ENCODE measurements at regions not wholly inside any gene's neighbourhood (a gene's known extent, or its start where the extent isn't known, plus 50 kb on each side); places are given as distances from the start of the nearest gene placed in this dataset.

- 79 to 87% (median 83%) methylated on average over 6 of the region's 6 CpGs for WGBS, 4 donors
- TF ChIP-seq CTCF (IDR thresholded peaks at IDR 0.05): no peak
- TF ChIP-seq POLR2A (IDR thresholded peaks at IDR 0.05): no peak
- Histone ChIP-seq H3K27me3 (no peaks in the 10 kb centered on the region), H3K9me3 (replicated peaks in 1 of 3) (no peaks in the 10 kb centered on the region), H3K36me3 (replicated peaks in 1 of 2) (no peaks in the 10 kb centered on the region), H3K4me3 (no peak overlapping the region), H3K4me1 (replicated peaks in 1 of 2) (no peaks in the 10 kb centered on the region), H3K27ac (no peak overlapping the region)
- intact Hi-C loops (cut with DNase I): no loop called here
- DNase-seq: no peak
Measured at GRCh38 chr13:47330031-47330430, 433.2 kb upstream of the HTR2A start.

DNA sequence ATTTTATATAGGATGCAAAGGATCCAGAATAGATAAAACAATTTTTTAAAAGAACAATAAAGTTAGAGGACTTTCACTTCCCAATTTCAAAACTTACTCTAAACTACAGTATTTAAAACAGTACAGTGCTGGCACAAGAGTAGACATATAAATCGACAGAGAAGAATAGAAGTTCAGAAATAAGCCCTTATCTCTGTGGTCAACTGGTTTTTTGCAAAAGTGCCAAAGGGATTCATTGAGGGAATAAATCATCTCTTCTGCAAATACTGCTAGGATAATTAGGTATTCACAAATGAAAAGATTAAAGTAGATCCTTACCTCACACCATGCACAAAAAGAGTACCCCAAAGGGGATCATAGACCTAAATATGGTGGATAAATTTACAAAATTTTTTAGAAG, 431.0 kb upstream of the HTR2A start:
- Histone ChIP-seq H3K4me3 (no peak overlapping the region), H3K27ac (no peak overlapping the region), H3K27me3 (no peaks in the 10 kb centered on the region), H3K9me3 (replicated peaks in 1 of 3) (no peaks in the 10 kb centered on the region), H3K4me1 (replicated peaks in 1 of 2) (no peaks in the 10 kb centered on the region), H3K36me3 (replicated peaks in 1 of 2) (no peaks in the 10 kb centered on the region)
- no peak for DNase-seq
- no peak for TF ChIP-seq POLR2A (IDR thresholded peaks at IDR 0.05)
- no peak for TF ChIP-seq CTCF (IDR thresholded peaks at IDR 0.05)
- intact Hi-C loops (cut with DNase I): no loop called here
- 51 to 70% (median 62%) methylated on average over 1 of the region's 1 CpG for WGBS, 4 donors

DNA sequence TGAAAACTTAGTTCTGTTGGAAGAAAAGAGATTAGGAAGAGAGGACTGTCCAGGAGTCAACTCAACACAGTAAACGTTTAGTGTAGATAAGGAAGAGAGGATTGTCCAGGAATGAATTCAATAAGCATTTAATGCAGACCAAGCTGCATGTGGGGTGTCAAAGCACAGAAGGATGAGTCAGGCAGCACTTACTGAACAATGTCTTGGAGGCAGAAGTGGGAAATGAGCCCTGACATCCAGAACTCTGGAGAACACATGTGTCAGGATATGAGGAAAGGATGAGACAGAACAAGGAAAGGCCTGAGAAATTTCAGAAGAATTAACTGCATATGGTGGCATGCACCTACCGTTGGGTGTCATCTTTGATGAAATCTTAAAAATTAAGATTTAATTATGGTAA, 429.2 kb upstream of the HTR2A start:
- H3K4me1 ChIP-seq (replicated peaks in 1 of 2): no peaks in the 10 kb centered on the region
- H3K27me3 ChIP-seq: no peaks in the 10 kb centered on the region
- 62 to 80% (median 69%) methylated on average over 2 of the region's 2 CpGs for WGBS, 4 donors
- H3K27ac ChIP-seq: no peak overlapping the region
- no peaks in the 10 kb centered on the region for H3K9me3 ChIP-seq (replicated peaks in 1 of 3)
- H3K36me3 ChIP-seq (replicated peaks in 1 of 2): no peaks in the 10 kb centered on the region
- no peak overlapping the region for H3K4me3 ChIP-seq
- intact Hi-C loops (cut with DNase I): no loop called here
- DNase-seq: no peak
- TF ChIP-seq CTCF (IDR thresholded peaks at IDR 0.05) (no peak), POLR2A (IDR thresholded peaks at IDR 0.05) (no peak)

- Histone ChIP-seq H3K27me3 (no peaks in the 10 kb centered on the region), H3K27ac (no peak overlapping the region), H3K4me1 (replicated peaks in 1 of 2) (no peaks in the 10 kb centered on the region), H3K36me3 (replicated peaks in 1 of 2) (no peaks in the 10 kb centered on the region), H3K4me3 (no peak overlapping the region), H3K9me3 (replicated peaks in 1 of 3) (no peaks in the 10 kb centered on the region)
- no peak for TF ChIP-seq CTCF (IDR thresholded peaks at IDR 0.05)
- no peak for TF ChIP-seq POLR2A (IDR thresholded peaks at IDR 0.05)
- intact Hi-C loops (cut with DNase I): no loop called here
- 61 to 71% (median 68%) methylated on average over 3 of the region's 3 CpGs for WGBS, 4 donors
- DNase-seq: no peak
Measured at GRCh38 chr13:47317356-47317755, 420.5 kb upstream of the HTR2A start.

All from adrenal gland (tissue), 9 donors.